GM23338 (cell line): ENCODE measurements at regions not wholly inside any gene's neighbourhood (a gene's known extent, or its start where the extent isn't known, plus 50 kb on each side); places are given as distances from the start of the nearest gene placed in this dataset.
"Not testable (repeated sequence)": the region's sequence is repeated elsewhere in the genome, so short reads cannot be mapped to it uniquely, and the experiment has no call there.

Experiments used
- ATAC-seq: fragments of 200-7000 bp; cut with Tn5 transposase; 3 replicates; pipeline ENCODE4 v1.9.1; 2020
- DNase-seq: peaks from one replicate; pipeline ENCODE4 v3.0.0-alpha.2; 2015; ENCODE audit warnings: low spot score
- H2AFZ ChIP-seq: fragments of 200-600 bp; sonication (generic); 2 replicates; pipeline ENCODE4 v1.8.0; 2016; ENCODE audit warnings: antibody characterized with exemption, mild to moderate bottlenecking, moderate library complexity
- H3F3A ChIP-seq: fragments of 200-600 bp; sonication (generic); replicated peaks from 2 replicates; pipeline ENCODE4 v1.8.0; 2017; ENCODE audit warnings: antibody characterized with exemption, mixed run types, low read depth
- H3K27ac ChIP-seq: fragments of 200-600 bp; sonication (generic); 2 replicates; pipeline ENCODE4 v1.6.1; 2016; ENCODE audit warnings: low read depth
- H3K27me3 ChIP-seq: fragments of 200-600 bp; sonication (generic); 2 replicates; pipeline ENCODE4 v1.8.0; 2016; ENCODE audit warnings: mild to moderate bottlenecking, mixed run types, moderate library complexity; ENCODE audit not compliant: insufficient read depth
- H3K36me3 ChIP-seq: fragments of 200-600 bp; sonication (generic); 2 replicates; pipeline ENCODE4 v1.8.0; 2016; ENCODE audit warnings: mild to moderate bottlenecking; ENCODE audit not compliant: insufficient read depth
- H3K4me1 ChIP-seq: fragments of 200-600 bp; sonication (generic); 2 replicates; pipeline ENCODE4 v1.8.0; 2016; ENCODE audit warnings: mild to moderate bottlenecking, moderate library complexity; ENCODE audit not compliant: insufficient read depth
- H3K4me2 ChIP-seq: fragments of 200-600 bp; sonication (generic); 2 replicates; pipeline ENCODE4 v1.7.1; 2017; ENCODE audit warnings: mixed run types
- H3K4me3 ChIP-seq: fragments of 200-600 bp; sonication (generic); 2 replicates; pipeline ENCODE4 v1.6.1; 2016; ENCODE audit warnings: mixed run types
- H3K79me2 ChIP-seq: fragments of 200-600 bp; sonication (generic); replicated peaks from 2 replicates; pipeline ENCODE4 v1.8.0; 2017; ENCODE audit warnings: mild to moderate bottlenecking; ENCODE audit not compliant: insufficient read depth
- H3K9me2 ChIP-seq: fragments of 200-600 bp; sonication (generic); 2 replicates; pipeline ENCODE4 v1.8.0; 2017; ENCODE audit not compliant: insufficient read depth
- H4K20me1 ChIP-seq: fragments of 200-600 bp; sonication (generic); replicated peaks from 2 replicates; pipeline ENCODE4 v1.8.0; 2017; ENCODE audit warnings: mild to moderate bottlenecking; ENCODE audit not compliant: insufficient read depth
- H3K27ac Mint-ChIP-seq: 2 replicates; pipeline ENCODE4 v1.8.0; 2020; ENCODE audit warnings: inconsistent platforms, mild to moderate bottlenecking, moderate library complexity, mixed read lengths
- H3K27me3 Mint-ChIP-seq: 3 replicates; pipeline ENCODE4 v1.8.0; 2022; ENCODE audit warnings: low read depth, mild to moderate bottlenecking, moderate library complexity, mixed read lengths, inconsistent platforms; ENCODE audit not compliant: insufficient read depth, poor library complexity
- H3K36me3 Mint-ChIP-seq: 3 replicates; pipeline ENCODE4 v1.8.0; 2021; ENCODE audit warnings: low read depth, mild to moderate bottlenecking, inconsistent platforms, moderate library complexity, mixed read lengths
- H3K4me1 Mint-ChIP-seq: 3 replicates; pipeline ENCODE4 v1.8.0; 2020; ENCODE audit warnings: mild to moderate bottlenecking, inconsistent platforms, mixed read lengths
- H3K4me3 Mint-ChIP-seq: 3 replicates; pipeline ENCODE4 v1.8.0; 2021; ENCODE audit warnings: moderate library complexity, mild to moderate bottlenecking, inconsistent platforms, mixed read lengths
- H3K9me3 Mint-ChIP-seq: 3 replicates; pipeline ENCODE4 v1.8.0; 2020; ENCODE audit warnings: moderate library complexity, mild to moderate bottlenecking, inconsistent platforms, mixed read lengths
- CREB1 ChIP-seq: fragments of 250-450 bp; sonication (Bioruptor Pico); IDR thresholded peaks from 2 replicates; pipeline ENCODE4 v1.5.0; 2020; ENCODE audit warnings: low read depth, mild to moderate bottlenecking, moderate library complexity
- EZH2 ChIP-seq: fragments of 200-600 bp; sonication (generic); IDR thresholded peaks from one replicate; pipeline ENCODE4 v1.8.0; 2017; ENCODE audit warnings: antibody characterized with exemption, mild to moderate bottlenecking, low read depth; ENCODE audit not compliant: unreplicated experiment
- JUNB ChIP-seq: IDR thresholded peaks from one replicate; pipeline ENCODE4 v1.6.1; 2016; ENCODE audit warnings: antibody characterized with exemption; ENCODE audit not compliant: unreplicated experiment
- POLR2AphosphoS5 ChIP-seq: IDR thresholded peaks from 2 replicates; pipeline ENCODE4 v1.6.1; 2016; ENCODE audit warnings: antibody characterized with exemption, low read depth
- STAT1 ChIP-seq: IDR thresholded peaks from one replicate; pipeline ENCODE4 v1.6.1; 2016; ENCODE audit warnings: antibody characterized with exemption; ENCODE audit not compliant: unreplicated experiment
- ZNF114 ChIP-seq: fragments of 250-450 bp; sonication (Bioruptor Pico); IDR thresholded peaks from 2 replicates; pipeline ENCODE4 v1.5.0; 2020; ENCODE audit warnings: mild to moderate bottlenecking, moderate library complexity
- TF ChIP-seq, protein P1 (sequence below): fragments of 250-450 bp; sonication (Bioruptor Pico); IDR thresholded peaks from 2 replicates; pipeline ENCODE4 v1.5.0; 2020; ENCODE audit warnings: mild to moderate bottlenecking, moderate library complexity
- TF ChIP-seq, protein P2 (sequence below), 2 experiments: fragments of 200-600 bp in 1 of 2; sonication (generic) in 1 of 2; conservative IDR thresholded peaks; 2 replicates each; pipeline versions ENCODE4 v1.5.1 to v1.6.1; 2016 to 2017; ENCODE audit warnings: antibody characterized with exemption in 2 of 2, low read depth in 2 of 2, mild to moderate bottlenecking in 2 of 2, moderate library complexity in 1 of 2
- TF ChIP-seq, protein P3 (sequence below): IDR thresholded peaks from 2 replicates; pipeline ENCODE4 v1.6.1; 2016; ENCODE audit warnings: antibody characterized with exemption

DNA sequence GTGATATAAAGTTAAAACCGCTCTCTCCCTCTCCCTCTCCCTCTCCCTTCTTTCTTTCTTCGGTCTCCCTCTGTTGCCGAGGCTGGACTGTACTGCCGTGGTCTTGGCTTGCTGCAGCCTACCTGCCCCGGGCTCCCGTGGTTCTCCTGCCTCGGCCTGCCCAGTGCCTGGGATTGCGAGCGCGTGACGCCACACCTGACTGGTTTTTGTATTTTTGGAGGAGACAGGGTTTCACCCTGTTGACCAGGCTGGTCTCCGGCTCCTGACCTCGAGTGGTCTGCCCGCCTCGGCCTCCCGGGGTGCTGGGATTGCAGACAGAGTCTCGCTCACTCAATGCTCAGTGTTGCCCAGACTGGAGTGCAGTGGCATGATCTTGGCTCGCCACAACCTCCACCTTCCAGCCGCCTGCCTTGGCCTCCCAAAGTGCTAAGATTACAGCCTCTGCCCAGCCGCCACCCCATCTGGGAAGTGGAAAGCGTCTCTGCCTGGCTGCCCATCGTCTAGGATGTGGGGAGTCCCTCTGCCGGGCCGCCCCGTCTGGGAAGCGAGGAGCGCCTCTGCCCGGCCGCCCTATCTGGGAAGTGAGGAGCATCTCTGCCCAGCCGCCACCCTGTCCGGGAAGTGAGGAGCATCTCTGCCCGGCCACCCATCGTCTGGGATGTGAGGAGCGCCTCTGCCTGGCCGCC is 400.5 kb downstream of the CAAP1 start:
- not testable (repeated sequence) for H3K4me2 ChIP-seq, H4K20me1 ChIP-seq, H2AFZ ChIP-seq, H3F3A ChIP-seq, H3K27me3 ChIP-seq, H3K4me1 Mint-ChIP-seq, H3K4me3 Mint-ChIP-seq, H3K27ac ChIP-seq, H3K4me1 ChIP-seq, H3K4me3 ChIP-seq, H3K79me2 ChIP-seq, H3K36me3 ChIP-seq, DNase-seq, H3K27me3 Mint-ChIP-seq, H3K27ac Mint-ChIP-seq, ATAC-seq, H3K9me2 ChIP-seq
- Mint-ChIP-seq H3K9me3 (peaks cover 32% of the 10 kb centered on the region), H3K36me3 (peaks cover 14% of the 10 kb centered on the region)

DNA sequence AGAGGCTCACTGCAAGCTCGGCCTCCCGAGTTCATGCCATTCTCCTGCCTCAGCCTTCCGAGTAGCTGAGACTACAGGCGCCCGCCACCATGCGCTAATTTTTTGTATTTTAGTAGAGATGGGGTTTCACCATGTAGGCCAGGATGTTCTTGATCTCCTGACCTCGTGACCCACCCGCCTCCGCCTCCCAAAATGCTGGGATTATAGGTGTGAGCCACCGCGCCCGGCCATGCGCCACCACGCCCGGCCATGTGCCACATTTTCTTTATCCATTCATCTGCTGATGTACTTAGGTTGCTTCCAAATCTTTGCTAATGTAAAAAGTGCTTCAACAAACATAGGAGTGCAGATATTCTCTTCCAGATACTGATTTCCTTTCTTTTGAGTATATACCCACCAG is 408.6 kb downstream of the CAAP1 start:
- Mint-ChIP-seq H3K9me3 (peaks cover 18% of the 10 kb centered on the region), H3K36me3 (no peaks in the 10 kb centered on the region), H3K27ac (no peak overlapping the region), H3K4me1 (no peaks in the 10 kb centered on the region), H3K27me3 (peaks cover 2% of the 10 kb centered on the region), H3K4me3 (no peak overlapping the region)
- ATAC-seq (no peak), DNase-seq (no peak)
- H2AFZ ChIP-seq: no peak overlapping the region
- no peaks in the 10 kb centered on the region for H3F3A ChIP-seq
- no peaks in the 10 kb centered on the region for H3K79me2 ChIP-seq
- H3K4me1 ChIP-seq: no peaks in the 10 kb centered on the region
- H3K27me3 ChIP-seq: no peaks in the 10 kb centered on the region
- no peaks in the 10 kb centered on the region for H3K36me3 ChIP-seq
- H4K20me1 ChIP-seq: no peaks in the 10 kb centered on the region
- no peaks in the 10 kb centered on the region; the same call in 1 of the 2 replicates for H3K9me2 ChIP-seq
- H3K27ac ChIP-seq: no peak overlapping the region
- no peak overlapping the region for H3K4me3 ChIP-seq
- H3K4me2 ChIP-seq: no peak overlapping the region
- TF ChIP-seq CREB1 (CRISPR knock-in tag) (no peak), JUNB (no peak), POLR2AphosphoS5 (no peak), EZH2 (no peak), STAT1 (no peak), ZNF114 (CRISPR knock-in tag) (no peak)
- TF ChIP-seq, protein P1, sequence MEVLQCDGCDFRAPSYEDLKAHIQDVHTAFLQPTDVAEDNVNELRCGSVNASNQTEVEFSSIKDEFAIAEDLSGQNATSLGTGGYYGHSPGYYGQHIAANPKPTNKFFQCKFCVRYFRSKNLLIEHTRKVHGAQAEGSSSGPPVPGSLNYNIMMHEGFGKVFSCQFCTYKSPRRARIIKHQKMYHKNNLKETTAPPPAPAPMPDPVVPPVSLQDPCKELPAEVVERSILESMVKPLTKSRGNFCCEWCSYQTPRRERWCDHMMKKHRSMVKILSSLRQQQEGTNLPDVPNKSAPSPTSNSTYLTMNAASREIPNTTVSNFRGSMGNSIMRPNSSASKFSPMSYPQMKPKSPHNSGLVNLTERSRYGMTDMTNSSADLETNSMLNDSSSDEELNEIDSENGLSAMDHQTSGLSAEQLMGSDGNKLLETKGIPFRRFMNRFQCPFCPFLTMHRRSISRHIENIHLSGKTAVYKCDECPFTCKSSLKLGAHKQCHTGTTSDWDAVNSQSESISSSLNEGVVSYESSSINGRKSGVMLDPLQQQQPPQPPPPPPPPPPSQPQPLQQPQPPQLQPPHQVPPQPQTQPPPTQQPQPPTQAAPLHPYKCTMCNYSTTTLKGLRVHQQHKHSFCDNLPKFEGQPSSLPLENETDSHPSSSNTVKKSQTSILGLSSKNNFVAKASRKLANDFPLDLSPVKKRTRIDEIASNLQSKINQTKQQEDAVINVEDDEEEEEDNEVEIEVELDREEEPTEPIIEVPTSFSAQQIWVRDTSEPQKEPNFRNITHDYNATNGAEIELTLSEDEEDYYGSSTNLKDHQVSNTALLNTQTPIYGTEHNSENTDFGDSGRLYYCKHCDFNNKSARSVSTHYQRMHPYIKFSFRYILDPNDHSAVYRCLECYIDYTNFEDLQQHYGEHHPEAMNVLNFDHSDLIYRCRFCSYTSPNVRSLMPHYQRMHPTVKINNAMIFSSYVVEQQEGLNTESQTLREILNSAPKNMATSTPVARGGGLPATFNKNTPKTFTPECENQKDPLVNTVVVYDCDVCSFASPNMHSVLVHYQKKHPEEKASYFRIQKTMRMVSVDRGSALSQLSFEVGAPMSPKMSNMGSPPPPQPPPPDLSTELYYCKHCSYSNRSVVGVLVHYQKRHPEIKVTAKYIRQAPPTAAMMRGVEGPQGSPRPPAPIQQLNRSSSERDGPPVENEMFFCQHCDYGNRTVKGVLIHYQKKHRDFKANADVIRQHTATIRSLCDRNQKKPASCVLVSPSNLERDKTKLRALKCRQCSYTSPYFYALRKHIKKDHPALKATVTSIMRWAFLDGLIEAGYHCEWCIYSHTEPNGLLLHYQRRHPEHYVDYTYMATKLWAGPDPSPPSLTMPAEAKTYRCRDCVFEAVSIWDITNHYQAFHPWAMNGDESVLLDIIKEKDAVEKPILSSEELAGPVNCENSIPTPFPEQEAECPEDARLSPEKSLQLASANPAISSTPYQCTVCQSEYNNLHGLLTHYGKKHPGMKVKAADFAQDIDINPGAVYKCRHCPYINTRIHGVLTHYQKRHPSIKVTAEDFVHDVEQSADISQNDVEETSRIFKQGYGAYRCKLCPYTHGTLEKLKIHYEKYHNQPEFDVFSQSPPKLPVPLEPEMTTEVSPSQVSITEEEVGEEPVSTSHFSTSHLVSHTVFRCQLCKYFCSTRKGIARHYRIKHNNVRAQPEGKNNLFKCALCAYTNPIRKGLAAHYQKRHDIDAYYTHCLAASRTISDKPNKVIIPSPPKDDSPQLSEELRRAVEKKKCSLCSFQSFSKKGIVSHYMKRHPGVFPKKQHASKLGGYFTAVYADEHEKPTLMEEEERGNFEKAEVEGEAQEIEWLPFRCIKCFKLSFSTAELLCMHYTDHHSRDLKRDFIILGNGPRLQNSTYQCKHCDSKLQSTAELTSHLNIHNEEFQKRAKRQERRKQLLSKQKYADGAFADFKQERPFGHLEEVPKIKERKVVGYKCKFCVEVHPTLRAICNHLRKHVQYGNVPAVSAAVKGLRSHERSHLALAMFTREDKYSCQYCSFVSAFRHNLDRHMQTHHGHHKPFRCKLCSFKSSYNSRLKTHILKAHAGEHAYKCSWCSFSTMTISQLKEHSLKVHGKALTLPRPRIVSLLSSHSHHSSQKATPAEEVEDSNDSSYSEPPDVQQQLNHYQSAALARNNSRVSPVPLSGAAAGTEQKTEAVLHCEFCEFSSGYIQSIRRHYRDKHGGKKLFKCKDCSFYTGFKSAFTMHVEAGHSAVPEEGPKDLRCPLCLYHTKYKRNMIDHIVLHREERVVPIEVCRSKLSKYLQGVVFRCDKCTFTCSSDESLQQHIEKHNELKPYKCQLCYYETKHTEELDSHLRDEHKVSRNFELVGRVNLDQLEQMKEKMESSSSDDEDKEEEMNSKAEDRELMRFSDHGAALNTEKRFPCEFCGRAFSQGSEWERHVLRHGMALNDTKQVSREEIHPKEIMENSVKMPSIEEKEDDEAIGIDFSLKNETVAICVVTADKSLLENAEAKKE: no peak
- TF ChIP-seq, protein P2, sequence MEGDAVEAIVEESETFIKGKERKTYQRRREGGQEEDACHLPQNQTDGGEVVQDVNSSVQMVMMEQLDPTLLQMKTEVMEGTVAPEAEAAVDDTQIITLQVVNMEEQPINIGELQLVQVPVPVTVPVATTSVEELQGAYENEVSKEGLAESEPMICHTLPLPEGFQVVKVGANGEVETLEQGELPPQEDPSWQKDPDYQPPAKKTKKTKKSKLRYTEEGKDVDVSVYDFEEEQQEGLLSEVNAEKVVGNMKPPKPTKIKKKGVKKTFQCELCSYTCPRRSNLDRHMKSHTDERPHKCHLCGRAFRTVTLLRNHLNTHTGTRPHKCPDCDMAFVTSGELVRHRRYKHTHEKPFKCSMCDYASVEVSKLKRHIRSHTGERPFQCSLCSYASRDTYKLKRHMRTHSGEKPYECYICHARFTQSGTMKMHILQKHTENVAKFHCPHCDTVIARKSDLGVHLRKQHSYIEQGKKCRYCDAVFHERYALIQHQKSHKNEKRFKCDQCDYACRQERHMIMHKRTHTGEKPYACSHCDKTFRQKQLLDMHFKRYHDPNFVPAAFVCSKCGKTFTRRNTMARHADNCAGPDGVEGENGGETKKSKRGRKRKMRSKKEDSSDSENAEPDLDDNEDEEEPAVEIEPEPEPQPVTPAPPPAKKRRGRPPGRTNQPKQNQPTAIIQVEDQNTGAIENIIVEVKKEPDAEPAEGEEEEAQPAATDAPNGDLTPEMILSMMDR (conservative IDR thresholded peaks at IDR 0.05; ENCODE audit: low read depth in 2 of 2): no peak
- TF ChIP-seq, protein P3, sequence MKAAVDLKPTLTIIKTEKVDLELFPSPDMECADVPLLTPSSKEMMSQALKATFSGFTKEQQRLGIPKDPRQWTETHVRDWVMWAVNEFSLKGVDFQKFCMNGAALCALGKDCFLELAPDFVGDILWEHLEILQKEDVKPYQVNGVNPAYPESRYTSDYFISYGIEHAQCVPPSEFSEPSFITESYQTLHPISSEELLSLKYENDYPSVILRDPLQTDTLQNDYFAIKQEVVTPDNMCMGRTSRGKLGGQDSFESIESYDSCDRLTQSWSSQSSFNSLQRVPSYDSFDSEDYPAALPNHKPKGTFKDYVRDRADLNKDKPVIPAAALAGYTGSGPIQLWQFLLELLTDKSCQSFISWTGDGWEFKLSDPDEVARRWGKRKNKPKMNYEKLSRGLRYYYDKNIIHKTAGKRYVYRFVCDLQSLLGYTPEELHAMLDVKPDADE: no peak
